ENCODE measurements at regions not wholly inside any gene's neighbourhood (a gene's known extent, or its start where the extent isn't known, plus 50 kb on each side); places are given as distances from the start of the nearest gene placed in this dataset.

DNA sequence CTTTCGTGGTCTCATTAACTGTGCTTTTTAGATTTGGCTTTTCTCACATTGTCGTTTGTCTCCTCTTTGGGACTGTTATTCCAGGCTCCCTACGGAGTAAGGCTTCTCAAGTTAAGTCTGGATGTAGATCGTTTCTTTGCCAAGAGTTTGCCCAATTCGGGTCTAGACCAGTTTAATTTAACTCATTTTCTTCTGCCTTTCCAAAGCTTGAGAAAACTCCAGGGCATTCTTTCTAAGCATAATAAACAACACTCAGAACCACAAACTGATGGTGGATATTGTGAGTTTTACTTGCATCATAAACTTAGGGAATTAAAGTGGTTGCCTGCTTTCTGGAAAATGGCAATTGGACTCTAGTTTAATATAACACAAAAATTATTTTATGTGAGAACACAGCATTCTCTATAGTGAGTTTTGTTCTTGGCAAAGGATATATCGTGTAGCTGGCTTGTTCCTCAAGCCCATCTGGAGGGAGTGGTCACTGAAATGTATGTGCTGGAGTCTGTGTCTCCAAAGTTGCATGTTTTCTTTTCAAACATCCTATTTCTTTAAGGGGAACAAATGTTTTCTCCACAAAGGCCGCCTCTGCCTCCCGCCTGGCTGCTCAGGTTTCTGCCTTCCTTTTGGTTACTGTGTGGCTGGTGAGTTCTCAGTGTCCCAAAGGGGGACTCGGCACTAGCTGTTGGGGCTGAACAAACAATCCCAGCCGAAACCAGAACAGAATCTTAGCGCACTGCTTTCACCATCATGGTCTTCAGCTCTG, 211.3 kb upstream of the FBN2 start:
- no peak for DNase-seq

DNA sequence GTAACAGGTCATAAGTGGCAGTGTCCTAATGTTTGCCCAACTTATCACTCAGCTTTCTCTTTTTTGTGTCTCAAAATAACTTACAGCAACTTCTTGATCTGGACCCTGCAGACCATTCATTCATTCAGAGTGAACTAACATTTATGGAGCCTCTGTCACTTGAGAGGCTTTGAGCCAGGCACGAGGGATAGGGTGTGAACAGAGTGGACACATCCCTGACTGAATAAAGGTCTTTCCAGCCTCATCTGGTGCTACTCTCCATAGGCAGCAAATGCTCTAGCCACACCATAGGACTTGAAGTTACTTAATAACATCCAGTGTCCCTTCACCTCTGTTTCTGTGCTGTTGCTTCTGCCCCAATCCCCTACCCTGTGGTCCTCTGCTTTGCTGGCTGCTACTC, 212.1 kb upstream of the FBN2 start:
- no peak for DNase-seq

- no peak for DNase-seq
These were observed 207.9 kb upstream of the SLC27A6 start for GRCh38 chr5:128757196-128757959.

DNA sequence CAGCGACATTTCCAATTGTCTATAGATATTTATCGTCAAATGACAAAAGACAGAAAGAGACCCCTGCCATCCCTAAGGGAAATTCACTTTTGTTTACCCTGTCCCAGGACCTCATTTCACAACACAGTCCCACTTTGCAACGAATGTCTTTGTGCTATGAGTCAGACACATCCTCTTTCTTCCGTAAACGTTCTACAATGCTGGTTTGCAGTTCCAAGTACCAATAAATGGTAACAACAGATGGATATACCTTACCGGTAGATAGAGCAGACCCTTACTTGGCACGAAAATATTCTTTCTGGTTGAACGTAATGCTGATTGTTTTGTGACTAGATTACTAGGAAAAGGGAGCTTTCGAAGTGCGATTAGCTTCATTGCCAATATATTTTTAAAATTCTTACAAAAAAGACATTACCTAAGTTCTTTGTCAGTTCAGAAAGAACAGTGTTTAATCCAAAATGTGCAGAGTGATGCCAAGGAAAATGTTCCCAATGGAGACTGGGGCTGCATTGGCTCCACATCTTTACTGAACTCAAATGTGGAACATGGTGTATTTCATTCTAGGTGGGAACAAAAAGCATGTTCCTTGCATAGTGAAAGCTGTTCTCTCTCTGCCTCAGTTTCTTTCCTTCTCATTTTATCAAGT, 202.5 kb upstream of the SLC27A6 start:
- no peak for DNase-seq

DNA sequence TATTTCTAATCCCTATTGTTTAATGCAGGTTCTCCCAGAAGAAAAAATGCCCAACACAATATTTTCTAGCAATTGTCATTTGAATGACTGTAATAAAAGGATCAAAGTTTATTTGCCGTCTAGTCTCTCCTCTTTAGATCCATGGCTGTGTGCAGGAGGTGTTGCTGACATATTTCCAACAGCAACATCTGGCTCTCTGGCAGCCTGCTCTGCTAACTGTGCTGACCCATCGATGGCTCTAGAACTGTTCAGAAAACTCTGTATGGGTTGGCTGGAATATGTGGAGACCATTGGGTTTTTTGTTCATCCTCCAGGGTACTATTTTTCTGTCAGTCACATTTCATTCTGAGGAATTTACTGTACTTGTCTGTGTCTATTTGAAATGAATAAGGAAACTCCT, 202.0 kb upstream of the SLC27A6 start:
- no peak for DNase-seq

- DNase-seq = no peak
These were observed 200.5 kb upstream of the SLC27A6 start for GRCh38 chr5:128764601-128765310.

GRCh38 chr5:128765448-128766061, 199.7 kb upstream of the SLC27A6 start:
- no peak for DNase-seq

GRCh38 chr5:128766406-128766805, 198.9 kb upstream of the SLC27A6 start:
- no peak for DNase-seq

- no peak for DNase-seq
These were observed 194.4 kb upstream of the SLC27A6 start for GRCh38 chr5:128770907-128771306.

DNA sequence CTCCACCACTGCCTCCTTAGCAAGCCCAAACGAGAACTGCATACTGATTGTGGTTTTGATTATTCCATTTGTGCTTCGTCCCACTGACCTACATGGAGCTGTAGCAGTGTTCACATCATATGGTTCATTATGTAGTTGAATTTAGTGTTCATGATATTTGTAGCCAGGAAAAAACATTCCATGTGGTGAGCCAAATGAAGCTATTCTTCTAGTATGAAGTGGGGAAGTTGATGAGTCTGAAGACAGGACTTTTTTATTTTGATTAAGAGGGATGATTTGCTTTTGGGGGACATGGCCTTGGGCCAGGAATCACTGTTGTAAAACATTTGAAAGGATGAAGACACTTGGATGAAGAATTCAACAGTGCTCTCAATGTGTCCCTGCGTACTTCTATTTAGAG, 192.9 kb upstream of the SLC27A6 start:
- DNase-seq = no peak

GRCh38 chr5:128773378-128773777, 191.9 kb upstream of the SLC27A6 start:
- no peak for DNase-seq

DNA sequence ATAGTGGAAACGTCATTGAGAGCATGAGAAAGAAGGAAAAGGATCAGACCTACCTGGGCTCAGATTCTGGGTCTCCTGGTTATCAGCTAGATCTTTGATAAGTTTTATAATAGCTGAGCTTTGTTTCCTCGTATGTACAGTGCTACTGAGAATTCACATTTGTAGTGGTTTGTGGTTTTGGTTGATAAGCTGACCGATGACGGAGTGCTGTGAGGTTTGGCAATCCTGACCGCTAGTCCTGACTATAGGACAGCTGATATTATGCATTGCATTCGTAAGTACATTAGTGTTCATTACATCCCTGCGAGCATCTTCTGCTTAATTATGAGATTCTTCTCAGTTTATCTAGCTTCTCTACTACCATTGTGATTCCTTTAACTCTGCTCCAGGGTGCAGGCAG, 190.7 kb upstream of the SLC27A6 start:
- no peak for DNase-seq

- no peak for DNase-seq
These were observed 189.7 kb upstream of the SLC27A6 start for GRCh38 chr5:128775558-128775957.

- no peak for DNase-seq
These were observed 188.2 kb upstream of the SLC27A6 start for GRCh38 chr5:128777052-128777451.

DNA sequence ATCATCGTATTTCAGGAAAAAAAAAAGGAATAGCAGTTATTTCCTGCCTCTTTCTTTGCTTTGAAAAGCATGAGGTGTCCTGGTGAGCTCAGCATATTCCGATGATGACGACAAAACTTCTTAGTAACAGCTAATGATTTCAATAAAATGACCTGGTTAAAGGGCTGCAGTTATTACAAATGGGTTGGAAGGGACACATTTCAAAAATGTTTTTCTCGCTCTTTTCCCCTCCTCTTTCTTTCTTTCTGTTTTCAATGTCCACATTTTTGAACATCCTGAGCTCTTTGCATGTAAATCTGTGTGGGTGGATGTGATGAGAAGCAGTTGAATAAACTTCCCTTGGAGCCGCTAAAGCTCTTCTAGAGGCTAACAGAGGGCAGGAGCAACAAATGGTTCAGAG, 186.8 kb upstream of the SLC27A6 start:
- DNase-seq = no peak

- no peak for DNase-seq
These were observed 182.8 kb upstream of the SLC27A6 start for GRCh38 chr5:128782446-128782845.

GRCh38 chr5:128784726-128785125, 180.6 kb upstream of the SLC27A6 start:
- no peak for DNase-seq

- no peak for DNase-seq
These were observed 174.0 kb upstream of the SLC27A6 start for GRCh38 chr5:128791312-128791711.

DNA sequence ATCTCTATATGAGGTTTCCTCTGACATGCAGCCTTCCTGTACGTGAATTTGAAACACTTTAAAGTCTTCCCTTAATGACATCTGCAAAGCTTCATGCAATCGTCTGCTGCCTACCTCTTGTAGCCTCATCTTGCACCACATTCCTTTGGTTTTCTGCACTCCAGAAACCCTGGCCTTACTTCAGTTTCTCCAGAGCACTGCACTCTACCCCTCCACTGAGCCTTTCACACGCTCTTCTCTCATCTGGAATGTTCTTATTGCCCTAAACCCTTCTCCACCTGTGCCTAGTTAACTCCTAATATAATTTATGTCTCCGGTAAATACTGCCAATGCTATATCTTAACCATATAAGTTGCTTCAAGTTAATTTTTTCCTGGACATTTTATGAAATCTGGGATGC, 168.8 kb upstream of the SLC27A6 start:
- no peak for DNase-seq

DNA sequence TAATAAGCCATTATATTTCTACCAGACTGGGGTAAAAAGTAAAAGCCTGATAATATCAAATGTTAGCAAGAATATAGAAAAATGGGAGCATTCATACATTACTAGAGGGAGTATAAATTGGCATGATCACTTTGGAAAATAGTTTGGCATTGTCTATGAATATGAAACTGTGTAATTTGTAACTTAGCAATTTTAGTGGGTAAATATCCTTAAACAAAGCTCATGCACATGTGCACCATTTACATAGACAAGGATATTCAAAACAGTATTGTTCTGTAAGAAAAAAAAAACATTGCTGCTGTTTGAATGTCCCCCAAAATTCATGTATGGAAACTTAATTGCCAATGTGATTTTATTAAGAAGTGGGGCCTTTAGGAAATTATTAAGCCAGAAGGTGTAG, 166.4 kb upstream of the SLC27A6 start:
- DNase-seq = no peak

DNA sequence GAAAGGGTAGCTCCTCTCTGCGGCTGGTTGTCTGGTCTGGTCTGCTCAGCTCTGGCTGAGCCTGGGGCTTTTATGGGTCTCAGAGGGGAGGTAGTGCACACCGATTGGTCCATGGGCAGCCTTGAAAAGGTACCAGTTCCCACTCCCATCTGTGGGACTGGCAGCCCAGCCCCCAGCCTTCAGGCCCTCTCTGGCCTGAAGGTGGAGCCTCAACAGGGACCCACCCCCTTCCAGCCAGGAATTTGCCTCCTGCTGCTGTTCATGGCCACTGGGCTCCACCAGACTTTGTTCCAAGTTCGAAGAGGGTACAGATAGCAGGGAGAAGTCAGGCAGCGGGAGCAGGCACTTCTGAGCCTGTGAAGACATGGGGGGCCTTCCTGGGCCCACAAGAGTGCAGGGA, 165.3 kb upstream of the SLC27A6 start:
- DNase-seq = no peak

GRCh38 chr5:128800377-128800776, 164.9 kb upstream of the SLC27A6 start:
- no peak for DNase-seq
